ENCODE measurements at regions not wholly inside any gene's neighbourhood (a gene's known extent, or its start where the extent isn't known, plus 50 kb on each side); places are given as distances from the start of the nearest gene placed in this dataset.

- intact Hi-C loops (cut with DNase I), result no loop called here
- Histone ChIP-seq H3K27ac (no peak overlapping the region), H3K4me3 (no peak overlapping the region), H3K4me1 (no peaks in the 10 kb centered on the region), H3K9me3 (no peaks in the 10 kb centered on the region), H3K36me3 (no peaks in the 10 kb centered on the region), H3K27me3 (peaks cover 0 to 48% (median 33%) of the 10 kb centered on the region in 7 donors)
- WGBS, 2 donors, result 76 to 87% methylated on average over 3 of the region's 3 CpGs
- DNase-seq, result no peak
- no peak for TF ChIP-seq CTCF (IDR thresholded peaks at IDR 0.05)
- ATAC-seq, result no peak
Observed at GRCh38 chr15:59797756-59798604, 108.9 kb upstream of the BNIP2 start.

- ATAC-seq, result no peak
- DNase-seq, result no peak
- H3K9me3 ChIP-seq, result no peaks in the 10 kb centered on the region
- no peak overlapping the region for H3K27ac ChIP-seq
- intact Hi-C loops (cut with DNase I), result no loop called here
- 41 to 47% methylated on average over 7 of the region's 7 CpGs for WGBS, 2 donors
- H3K27me3 ChIP-seq, result peaks cover 0 to 71% (median 42%) of the 10 kb centered on the region in 7 donors
- no peaks in the 10 kb centered on the region for H3K36me3 ChIP-seq
- no peak for TF ChIP-seq CTCF (IDR thresholded peaks at IDR 0.05)
- H3K4me1 ChIP-seq, result no peaks in the 10 kb centered on the region
- no peak overlapping the region for H3K4me3 ChIP-seq
Observed at GRCh38 chr15:59794229-59794886, 105.2 kb upstream of the BNIP2 start.

GRCh38 chr15:59792359-59792758, 103.2 kb upstream of the BNIP2 start:
- no peak for DNase-seq
- Histone ChIP-seq H3K4me3 (no peak overlapping the region), H3K27ac (no peak overlapping the region), H3K9me3 (no peaks in the 10 kb centered on the region), H3K27me3 (peaks cover 0 to 68% (median 35%) of the 10 kb centered on the region in 7 donors), H3K4me1 (no peaks in the 10 kb centered on the region), H3K36me3 (no peaks in the 10 kb centered on the region)
- 79 to 82% methylated on average over 13 of the region's 13 CpGs for WGBS, 2 donors
- no peak for TF ChIP-seq CTCF (IDR thresholded peaks at IDR 0.05)
- no peak for ATAC-seq
- intact Hi-C loops (cut with DNase I), result no loop called here

GRCh38 chr15:59791755-59792154, 102.6 kb upstream of the BNIP2 start:
- TF ChIP-seq CTCF (IDR thresholded peaks at IDR 0.05), result no peak
- no peak overlapping the region for H3K27ac ChIP-seq
- WGBS, 2 donors, result 55 to 57% methylated on average over 3 of the region's 3 CpGs
- no peak overlapping the region for H3K4me3 ChIP-seq
- H3K27me3 ChIP-seq, result peaks cover 0 to 62% (median 29%) of the 10 kb centered on the region in 7 donors
- intact Hi-C loops (cut with DNase I), result no loop called here
- H3K4me1 ChIP-seq, result no peaks in the 10 kb centered on the region
- no peak for DNase-seq
- H3K36me3 ChIP-seq, result no peaks in the 10 kb centered on the region
- no peaks in the 10 kb centered on the region for H3K9me3 ChIP-seq
- ATAC-seq, result peak in 1 of 8 donors; percentile 16

Measured in heart right ventricle (tissue), 16 donors.